ENCODE measurements at regions not wholly inside any gene's neighbourhood (a gene's known extent, or its start where the extent isn't known, plus 50 kb on each side); places are given as distances from the start of the nearest gene placed in this dataset.

DNA sequence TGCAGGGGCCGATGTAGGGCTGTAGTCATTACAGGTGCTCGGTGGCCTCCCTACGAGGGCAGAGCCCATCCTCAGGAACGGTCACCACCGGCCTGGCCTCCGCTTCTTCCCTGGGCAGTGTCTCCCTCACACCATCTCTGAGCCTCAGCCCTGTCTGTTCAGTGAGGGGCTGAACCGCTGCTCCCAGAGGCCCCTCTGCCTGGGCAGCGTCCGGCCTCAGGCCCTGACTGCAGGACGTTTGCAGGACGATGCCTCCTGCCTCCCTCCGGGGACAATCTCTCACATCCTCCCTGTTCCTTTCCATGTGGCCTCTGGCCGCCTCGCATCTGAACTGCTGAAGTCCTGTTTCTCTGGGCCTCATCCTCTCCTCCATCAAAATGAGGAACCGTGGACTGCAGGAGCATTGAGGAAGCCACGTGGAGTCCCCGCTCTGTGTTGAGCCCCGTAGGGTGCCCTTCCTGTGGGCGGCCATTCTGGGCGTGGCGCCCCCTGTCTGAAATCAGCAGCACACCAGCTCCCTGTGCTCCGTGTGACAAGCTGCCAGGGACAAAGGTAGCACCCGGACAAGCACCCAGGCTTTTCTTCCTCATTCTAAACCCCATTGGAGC is 933.5 kb downstream of the BRD1 start:
- TF ChIP-seq, protein P1, sequence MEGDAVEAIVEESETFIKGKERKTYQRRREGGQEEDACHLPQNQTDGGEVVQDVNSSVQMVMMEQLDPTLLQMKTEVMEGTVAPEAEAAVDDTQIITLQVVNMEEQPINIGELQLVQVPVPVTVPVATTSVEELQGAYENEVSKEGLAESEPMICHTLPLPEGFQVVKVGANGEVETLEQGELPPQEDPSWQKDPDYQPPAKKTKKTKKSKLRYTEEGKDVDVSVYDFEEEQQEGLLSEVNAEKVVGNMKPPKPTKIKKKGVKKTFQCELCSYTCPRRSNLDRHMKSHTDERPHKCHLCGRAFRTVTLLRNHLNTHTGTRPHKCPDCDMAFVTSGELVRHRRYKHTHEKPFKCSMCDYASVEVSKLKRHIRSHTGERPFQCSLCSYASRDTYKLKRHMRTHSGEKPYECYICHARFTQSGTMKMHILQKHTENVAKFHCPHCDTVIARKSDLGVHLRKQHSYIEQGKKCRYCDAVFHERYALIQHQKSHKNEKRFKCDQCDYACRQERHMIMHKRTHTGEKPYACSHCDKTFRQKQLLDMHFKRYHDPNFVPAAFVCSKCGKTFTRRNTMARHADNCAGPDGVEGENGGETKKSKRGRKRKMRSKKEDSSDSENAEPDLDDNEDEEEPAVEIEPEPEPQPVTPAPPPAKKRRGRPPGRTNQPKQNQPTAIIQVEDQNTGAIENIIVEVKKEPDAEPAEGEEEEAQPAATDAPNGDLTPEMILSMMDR (conservative IDR thresholded peaks at IDR 0.05; ENCODE audit: low read depth, low read length): no peak
- H3K4me3 ChIP-seq (ENCODE audit: low read depth, low read length): no peak overlapping the region
- no peak for DNase-seq (ENCODE audit: low read depth)

DNA sequence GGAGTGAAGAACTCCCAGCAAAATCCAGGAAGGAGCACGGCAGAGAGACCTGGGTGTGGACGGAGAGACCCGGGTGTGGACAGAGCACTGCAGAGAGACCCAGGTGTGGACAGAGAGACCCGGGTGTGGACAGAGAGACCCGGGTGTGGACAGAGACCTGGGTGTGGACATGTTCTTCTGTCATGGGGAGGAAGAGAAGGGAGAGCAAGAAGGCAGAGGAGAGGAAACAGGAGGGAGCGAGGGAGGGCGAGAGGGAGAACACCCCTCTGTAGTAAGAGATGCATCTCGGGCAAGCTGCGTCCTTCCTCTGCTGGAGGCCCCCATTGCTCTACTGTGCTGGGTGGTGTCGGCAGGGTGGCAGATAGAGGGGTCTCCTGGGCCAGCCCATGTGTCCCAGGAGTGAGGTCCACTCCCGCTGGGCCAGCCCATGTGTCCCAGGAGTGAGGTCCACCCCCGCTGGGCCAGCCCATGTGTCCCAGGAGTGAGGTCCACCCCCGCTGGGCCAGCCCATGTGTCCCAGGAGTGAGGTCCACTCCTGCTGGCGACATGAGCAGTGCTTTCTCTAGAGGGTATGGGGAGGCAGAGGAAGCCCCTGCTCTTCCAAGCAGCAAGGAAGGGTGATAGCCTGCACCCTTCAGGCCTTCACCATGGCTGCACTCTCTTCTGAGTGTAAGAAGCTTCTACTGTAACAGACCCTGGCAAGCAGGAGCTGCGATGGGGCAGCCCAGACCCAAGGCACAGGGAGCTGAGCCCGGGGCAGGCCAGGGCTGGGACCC is 934.2 kb downstream of the BRD1 start:
- DNase-seq (ENCODE audit: low read depth): no peak
- H3K4me3 ChIP-seq (ENCODE audit: low read depth, low read length): no peak overlapping the region
- TF ChIP-seq, protein P1 (conservative IDR thresholded peaks at IDR 0.05; ENCODE audit: low read depth, low read length): no peak

DNA sequence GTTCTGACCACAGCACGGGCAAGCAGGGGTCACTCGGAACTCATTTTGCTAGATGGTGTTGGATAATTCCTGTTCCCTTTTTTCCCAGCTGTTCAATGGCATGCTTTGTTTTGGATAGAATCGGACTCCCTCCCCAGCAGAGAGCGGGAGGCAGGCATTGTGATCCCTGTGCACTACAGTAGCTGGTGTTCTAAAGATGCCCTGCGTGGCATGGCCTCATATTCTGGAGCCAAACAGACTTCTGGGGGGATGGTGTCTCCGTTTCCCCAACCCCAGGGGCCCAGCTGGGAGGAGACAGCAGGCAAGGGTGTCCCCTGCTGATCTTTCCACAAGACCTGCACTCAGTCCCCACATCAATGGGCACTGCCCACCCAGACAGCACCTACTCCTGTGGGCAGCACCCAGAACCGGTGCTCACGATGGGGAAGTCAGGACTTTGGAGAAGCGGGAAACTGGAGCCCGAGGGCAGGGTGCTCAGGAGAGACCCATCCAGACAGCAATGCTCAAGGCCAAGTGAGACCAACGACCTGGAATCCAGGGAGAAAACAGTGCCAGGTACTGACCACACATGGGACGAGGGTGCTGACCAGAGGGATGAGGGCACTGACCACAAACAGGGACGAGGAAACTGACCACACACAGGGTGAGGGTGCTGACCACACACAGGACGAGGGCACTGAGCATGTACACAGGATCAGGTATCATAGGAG is 934.9 kb downstream of the BRD1 start:
- DNase-seq (ENCODE audit: low read depth): no peak
- TF ChIP-seq, protein P1 (conservative IDR thresholded peaks at IDR 0.05; ENCODE audit: low read depth, low read length): no peak

DNA sequence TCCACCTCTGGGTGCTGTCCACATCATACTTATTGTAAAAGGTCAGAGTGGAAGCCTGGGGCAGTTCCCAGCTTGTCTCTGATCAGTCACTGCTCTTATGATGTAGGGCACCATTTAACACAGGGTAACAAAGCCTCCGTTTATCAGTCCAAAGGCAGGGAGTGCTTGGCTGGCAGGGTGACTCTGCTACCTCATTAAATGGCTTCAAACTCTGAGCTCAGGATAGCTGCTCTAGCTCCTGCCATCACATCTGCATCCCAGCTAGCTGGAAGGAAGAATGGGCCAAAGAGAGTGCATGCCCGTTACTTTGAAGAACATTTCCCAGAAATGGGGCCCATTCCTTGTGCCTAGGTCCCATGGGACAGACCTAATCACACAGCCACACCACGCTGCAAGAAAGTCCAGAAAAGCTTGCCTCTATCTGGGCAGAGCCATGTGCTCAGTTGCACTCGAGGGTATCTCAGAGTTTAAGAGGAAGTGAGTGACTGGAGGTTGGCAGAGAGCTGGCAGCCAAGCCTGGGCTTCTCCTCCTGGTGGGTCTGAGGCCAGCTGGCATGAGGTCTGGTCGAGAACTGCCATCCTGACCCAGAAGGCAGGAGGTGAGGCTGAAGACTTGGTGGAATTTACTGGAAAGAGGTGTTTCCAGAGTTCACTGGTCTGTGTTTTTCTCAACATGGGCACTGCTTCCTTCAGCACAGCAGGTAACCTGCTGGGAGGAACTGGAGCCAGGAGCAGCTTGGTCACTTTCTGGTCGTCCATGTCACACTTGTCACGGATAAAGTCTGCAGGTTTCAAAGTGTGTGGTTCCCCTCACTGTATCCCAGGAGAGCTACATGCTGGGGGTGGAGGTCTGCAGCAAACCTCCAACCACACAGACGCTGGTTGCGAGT is 935.7 kb downstream of the BRD1 start:
- TF ChIP-seq, protein P1 (conservative IDR thresholded peaks at IDR 0.05; ENCODE audit: low read depth, low read length): no peak
- no peak for DNase-seq (ENCODE audit: low read depth)
- H3K4me3 ChIP-seq (ENCODE audit: low read depth, low read length): no peak overlapping the region

More for the DNA sequence above, 934.9 kb downstream of the BRD1 start:
- no peak overlapping the region for H3K4me3 ChIP-seq (ENCODE audit: low read depth, low read length)

DNA sequence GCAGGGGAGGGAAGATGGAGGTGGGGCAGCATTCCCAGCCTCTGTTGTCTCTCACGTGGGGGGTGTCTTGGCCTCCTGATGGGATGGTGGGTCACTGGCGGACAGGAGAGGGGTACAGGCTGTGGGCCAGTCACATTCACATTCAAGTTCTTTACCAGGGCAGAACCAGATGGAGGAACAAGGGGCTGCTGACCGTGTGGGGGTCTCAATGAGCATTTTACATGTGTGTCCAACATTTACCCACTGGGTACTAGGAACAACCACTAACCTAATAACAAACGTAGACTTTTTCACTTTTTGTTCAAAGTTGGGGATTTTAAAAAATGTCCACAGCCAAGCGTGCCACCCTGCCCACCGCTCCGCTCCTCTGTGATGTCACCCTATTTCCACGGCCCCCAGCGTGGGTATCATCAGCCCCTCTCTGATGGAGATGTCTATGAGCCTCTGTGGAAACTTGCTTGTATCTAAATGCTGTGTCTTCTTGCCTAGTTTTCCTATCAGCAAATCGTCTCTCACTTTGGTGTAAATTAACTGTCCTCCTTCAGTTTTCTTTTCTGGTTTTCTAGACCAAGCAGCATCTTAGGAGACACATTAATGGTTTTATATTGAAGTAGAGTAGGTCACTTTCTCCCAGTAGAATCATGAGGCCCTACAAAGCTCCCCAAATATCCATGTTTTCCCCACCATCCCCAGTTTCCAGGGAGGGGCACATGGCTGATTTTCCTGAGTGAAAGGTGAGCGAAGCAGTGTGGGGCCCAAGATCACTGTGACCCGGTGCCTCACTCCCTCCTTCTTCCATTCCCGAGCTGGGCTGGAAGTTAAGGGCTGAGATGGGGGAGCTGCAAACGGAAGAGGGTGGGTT is 936.7 kb downstream of the BRD1 start:
- TF ChIP-seq, protein P1 (conservative IDR thresholded peaks at IDR 0.05; ENCODE audit: low read depth, low read length): no peak
- DNase-seq (ENCODE audit: low read depth): no peak
- no peak overlapping the region for H3K4me3 ChIP-seq (ENCODE audit: low read depth, low read length)
